Stimulated activated CD8-positive, alpha-beta memory T cell treated with anti-CD3 and anti-CD28 coated beads, Interleukin-2, amount 100 ng/mL, for 48 hours (primary cell): ENCODE measurements at regions not wholly inside any gene's neighbourhood (a gene's known extent, or its start where the extent isn't known, plus 50 kb on each side); places are given as distances from the start of the nearest gene placed in this dataset.

Source experiments
- DNase-seq, 2 donors: peaks; one replicate each; pipeline ENCODE4 v3.0.0-alpha.2; 2020; ENCODE audit warnings: low read depth in 2 of 2

DNA sequence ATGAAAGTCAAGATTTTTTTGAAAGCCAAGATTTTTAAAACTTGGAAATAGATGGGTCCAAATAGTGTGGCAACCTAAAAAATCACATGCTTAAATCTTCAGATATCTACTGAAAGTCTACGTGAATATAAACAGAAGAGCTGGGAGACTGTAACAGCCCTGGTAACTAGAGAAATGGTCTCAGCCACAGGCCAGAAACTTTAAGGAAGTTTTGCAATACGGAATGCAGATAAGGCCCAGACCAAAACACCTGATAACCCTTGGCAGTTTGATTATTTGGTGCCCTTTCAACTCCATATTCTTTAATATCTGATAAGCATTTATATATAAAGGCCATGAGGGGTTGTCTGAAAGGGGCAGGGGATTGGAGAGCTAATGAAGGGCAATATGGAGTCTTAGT is 537.3 kb upstream of the TGFBR2 start:
- no peak for DNase-seq

DNA sequence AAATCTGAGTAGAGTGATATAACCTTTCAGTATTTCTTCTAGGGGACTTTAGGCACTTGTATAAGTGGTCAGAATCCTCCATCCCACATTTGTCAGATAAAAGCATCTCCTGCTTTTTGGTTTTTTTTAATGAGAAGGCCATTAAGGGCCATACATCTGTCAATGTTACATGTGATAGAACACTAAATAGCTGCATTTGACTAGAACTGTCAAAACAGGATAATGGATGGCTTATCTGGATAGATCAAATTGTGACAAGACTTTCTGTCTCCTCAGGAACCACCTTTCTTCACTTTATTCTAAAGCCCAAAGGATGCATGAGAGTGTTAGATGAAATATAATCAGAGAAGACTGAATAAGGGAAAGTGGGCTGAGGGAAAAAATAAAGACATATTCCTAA is 533.4 kb upstream of the TGFBR2 start:
- DNase-seq, result no peak

DNA sequence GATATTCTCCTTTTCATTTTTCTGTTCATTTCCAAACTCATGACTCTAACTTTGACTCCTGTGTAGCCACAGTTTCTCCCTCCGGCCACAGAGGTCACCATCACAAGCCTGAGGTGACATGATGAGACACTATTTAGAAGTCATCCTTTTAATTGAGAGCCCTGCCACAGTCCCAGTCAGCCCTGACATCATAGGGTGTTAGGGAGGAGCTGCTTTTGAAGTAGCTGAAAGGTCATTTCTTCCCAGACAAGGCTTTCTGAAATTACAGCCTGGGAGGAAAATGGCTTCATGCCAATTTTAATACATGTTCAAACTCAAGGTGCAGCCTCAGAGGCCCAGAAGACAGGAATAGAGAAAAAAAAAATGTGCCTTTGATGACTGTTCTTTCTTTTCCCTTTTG is 532.8 kb upstream of the TGFBR2 start:
- peak in 1 of 2 donors; percentile 3 for DNase-seq

DNA sequence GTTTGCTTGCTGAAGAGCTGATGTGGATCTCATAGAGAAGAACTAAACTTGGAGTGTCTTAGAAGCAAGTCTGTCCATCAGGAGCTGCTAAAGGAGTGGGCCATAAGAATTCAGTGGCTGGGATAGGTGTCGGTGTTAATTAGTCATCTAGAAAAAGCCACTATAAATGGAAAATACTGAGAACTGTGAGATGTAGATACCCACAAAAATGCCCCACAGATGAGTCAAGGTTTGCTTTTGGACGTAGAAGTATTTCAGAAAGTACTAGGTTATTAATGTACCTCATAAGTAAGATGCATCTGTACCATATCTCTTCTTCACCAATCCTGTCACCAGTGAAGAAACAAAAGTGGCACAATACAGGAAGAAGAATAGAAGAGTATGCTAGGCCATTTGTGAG is 530.9 kb upstream of the TGFBR2 start:
- no peak for DNase-seq

DNA sequence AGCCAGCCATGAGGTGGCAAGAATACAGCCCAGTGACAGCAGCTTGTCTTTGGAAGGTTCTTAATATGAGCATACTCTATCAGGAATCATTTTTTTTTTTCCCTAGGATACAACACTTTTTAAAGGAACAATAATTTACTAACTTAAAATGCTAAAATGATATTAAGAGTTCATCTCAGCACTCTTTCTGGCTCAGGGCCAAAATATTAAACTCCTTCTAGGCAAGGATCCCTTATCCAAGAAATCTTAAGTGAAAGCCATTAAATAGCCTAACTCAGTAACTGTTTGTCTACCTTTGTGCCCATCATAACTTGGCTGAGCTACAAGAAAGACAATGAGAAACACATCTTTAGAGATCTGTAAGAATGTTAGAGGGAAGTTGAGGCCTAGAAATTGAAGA is 529.5 kb upstream of the TGFBR2 start:
- DNase-seq, result no peak

DNA sequence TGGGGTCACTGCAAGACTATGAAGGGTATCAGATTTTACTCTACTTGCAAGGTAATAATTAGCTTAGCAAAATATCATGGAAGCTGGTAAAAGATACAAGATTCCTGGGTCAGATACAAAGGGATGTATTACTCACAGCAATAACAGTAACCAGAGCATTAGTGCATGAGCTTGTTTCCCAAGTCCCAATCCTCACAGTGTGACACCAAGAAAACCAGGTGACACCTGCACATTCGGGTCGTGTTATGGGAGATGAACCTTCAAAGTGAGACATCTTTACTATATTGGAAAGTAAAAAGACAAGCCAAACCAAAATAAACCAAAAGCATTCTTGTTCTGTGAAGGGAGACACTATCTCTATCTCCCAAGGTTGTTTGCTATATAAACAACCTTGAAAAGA is 528.7 kb upstream of the TGFBR2 start:
- DNase-seq, result no peak

DNA sequence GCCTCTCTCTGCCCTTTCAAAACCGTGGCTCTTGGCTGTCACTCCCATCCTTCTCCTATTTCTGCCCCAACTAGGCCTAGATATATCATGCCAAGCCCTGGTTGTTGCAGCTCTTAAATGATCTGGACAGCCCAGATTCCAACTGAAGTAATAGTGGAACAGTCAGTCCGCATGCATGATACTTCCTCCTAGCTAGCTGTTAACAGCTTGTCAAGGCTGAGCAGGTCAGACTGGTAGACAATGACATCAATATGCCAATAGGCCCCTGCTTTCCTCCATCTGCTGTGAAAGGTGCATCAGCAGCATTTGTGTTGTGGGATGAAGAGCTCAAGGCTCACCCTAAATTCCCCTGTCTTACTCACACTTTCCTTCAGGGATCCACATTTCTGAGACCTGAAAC is 527.7 kb upstream of the TGFBR2 start:
- DNase-seq, result no peak

DNA sequence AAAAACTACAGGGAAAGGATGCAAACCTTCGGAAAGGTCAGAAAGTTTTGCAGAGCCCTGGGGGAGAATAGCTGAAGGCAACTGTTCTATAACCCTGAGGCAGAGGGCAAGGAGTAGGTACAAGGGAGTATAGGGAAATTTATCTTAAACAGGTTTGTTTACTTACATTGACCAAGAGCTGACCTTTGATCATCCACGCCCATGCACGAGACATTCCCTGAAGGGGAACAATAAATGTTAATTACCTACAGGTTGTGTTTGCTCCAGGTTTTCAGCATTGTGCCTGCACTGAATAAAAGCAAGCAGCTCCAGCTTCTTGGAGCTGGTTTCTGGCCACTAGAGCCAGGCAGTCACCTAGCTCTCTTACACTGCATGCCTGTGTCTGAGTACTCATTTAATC is 524.5 kb upstream of the TGFBR2 start:
- DNase-seq, result no peak

DNA sequence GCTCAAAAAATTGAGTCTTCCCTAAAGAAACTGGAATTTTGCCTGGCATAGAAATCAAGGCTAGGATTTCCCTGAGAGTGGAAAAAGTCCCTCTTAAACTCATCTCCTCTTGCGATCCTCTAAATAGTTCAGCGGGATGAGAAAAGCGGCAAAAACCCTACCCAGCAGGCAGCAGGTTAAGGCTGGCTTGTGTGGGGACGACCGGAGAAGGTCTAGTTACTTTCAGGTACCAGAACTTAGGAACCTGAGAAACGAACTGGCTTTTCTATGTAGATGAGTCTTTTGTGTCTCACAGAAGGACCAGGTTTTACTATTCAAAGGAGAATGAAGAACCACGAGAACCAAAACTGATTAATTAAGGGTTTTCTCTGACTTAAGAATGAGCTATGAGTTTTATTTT is 523.7 kb upstream of the TGFBR2 start:
- no peak for DNase-seq

DNA sequence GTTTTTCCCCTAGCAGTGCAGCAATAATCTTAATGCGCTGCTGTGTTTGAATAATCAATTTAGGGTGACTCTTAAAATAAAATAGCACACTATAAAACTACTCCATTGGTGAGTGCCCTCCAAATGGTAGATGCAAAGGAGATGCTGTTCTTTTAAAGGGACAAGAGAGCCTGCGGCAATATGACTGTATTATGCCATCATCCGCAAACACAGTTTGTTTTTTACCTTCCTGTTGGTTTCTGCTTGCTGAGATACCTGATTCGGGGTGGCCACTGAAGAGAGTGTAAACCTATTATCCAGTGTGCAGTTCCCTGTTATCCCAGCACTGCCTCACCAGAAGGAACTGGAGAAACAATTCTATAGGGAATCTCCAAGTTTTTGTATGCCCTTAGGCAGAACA is 523.1 kb upstream of the TGFBR2 start:
- no peak for DNase-seq

DNA sequence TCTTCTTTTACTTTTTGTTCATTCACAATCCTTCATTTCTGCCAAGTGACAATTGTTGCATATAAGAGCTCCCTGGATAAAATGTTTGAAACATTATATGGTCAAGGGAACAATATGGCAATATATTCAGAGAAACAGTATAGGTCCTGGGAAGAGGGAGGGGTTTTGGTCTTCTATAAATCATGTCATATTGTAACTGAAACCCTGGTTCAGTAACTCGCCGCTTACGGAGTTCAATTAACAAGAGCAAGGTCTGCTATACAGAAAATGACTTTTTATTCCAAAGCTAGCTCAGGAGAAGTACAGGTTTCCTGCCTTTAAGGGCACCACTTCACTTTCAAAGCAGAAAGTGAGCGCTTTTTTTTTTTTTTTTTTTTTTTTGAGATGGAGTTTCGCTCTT is 522.1 kb upstream of the TGFBR2 start:
- DNase-seq, result no peak

DNA sequence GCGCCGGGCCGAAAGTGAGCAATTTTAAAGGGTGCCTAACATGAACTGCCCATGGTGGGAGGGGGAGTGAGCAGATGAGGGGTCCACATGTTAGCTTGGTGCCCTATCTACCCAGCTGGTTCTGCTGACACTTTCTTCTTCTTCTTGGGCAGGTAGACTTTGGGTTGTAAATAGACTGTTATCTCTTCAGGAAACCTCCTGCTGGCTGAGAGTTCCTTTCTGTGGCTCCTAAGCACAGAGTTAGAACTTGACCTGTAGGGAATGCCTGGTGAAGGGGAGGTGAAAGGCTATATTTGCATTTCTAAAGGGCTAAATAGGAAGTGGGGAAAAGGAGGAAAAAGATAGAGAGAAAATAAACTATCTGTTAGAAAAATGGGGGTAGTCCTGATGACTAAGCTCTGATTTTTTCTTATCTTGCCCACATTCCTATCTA is 521.4 kb upstream of the TGFBR2 start:
- no peak for DNase-seq

DNA sequence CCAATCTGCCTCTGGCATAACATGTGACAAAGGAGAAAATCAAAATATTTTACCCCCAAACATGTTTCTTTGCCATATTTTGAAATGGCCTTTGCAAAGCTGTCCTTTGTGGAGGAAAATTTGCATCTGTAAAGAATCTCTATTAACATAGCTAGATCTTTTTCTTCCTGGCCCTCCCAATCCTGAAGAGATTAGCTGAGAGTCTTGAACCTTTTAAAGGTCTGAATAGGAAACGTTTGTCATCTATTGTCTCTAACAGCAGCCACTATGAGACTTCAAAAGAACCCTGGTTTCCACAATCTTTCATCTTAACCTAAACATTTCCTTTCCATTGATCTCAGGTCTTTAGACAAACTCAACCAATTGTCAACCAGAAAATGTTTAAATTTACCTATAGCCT is 520.9 kb upstream of the TGFBR2 start:
- no peak for DNase-seq

DNA sequence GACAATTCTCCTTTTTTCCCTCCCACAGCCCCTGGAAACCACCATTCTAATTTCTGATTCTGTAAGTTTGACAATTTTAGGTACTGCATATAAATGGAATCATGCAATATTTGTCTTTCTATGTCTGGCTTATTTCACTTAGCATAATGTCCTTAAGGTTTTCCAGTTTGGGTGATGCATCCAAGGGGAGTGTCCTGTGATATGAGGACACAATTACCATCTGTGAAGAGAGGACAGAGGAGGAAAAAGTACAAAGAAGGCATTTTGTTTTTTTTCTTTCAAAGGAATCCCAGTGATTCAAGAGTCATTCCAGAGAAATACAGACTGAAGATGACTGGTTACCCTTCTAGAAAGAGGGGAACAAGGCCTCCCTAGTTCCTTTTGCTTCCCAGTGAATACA is 514.7 kb upstream of the TGFBR2 start:
- no peak for DNase-seq

DNA sequence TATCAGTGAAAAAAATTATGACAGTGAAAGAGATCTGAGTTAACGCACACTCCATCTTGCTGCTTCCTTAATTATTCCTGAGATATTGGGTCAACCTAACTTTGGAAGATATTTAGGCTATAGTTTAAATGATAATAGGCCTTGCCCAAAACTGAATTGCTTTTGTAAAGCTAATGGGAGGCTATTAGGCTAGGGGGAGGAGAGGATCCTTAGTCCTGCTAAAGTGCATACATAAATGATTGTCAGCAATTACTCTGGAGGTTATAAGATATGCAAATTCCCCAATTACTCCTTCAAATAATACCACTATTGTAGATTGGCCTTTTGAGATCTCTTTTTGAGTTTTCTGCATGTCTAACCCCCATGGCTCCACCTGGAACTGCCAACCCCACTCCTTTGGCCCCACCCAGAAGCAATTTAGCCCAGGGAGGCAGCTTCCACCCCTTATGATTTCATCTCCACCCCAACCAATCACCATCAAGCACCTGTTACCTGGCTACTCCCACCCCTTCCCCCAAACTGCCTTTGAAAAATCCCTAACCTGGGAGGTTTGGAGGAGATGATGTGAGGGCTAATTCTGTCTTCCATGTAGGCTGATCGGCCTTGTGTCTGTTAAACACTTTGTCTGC is 509.3 kb upstream of the TGFBR2 start:
- no peak for DNase-seq

DNA sequence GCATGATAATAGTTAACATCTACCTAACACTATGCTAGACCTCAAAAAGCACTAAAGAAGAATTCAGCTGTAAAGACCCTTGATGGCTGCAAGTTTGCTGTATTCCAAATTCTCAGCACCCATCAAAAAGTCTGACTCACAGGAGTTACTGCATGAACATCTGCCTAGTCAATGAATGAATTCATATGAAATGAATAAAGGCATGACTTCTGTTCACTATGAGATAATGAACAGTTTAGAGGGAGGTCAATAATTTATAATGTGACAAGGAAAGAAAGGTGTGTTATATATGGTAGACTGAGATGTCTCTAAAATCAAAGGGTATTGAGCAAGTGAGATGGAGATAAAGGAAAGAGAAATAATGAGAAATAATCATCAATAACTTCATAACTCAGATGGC is 508.2 kb upstream of the TGFBR2 start:
- DNase-seq, result no peak

DNA sequence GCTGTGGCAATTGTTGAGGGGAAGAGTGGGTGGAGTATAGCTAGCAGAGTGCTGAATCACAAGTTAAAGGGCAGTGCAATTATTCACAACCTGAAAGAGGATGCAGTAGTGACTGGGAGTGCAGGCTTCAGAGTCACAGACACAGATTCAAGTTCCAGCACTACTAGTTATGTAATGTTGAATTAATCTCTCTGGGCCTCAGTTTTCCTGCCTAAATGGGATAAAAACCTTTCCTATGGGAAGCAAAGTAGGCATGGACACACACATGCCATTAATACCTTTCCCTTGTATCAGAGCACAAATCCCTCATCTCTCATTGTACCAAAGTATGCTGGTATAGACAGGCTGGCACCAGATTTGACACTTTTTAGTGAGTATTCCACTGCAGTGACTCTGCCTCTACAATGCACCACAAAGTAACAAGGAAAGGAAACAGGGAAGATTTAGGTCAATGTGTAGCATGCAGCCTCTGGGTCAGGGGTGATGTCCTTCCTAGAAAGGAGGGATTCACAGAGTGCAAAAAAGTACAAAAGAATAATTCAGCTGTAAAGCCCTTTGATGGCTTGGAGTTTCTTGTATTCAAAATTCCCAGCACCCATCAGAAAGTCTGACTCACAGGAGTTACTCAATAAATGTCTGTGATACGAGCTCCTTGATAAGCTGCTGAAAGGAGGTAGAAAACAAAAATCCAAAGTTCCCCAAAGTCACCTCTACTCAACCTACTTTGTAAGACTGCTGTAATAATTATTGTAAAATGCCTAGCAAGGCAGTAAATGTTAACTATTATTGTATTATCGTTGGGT is 507.5 kb upstream of the TGFBR2 start:
- DNase-seq, result no peak

DNA sequence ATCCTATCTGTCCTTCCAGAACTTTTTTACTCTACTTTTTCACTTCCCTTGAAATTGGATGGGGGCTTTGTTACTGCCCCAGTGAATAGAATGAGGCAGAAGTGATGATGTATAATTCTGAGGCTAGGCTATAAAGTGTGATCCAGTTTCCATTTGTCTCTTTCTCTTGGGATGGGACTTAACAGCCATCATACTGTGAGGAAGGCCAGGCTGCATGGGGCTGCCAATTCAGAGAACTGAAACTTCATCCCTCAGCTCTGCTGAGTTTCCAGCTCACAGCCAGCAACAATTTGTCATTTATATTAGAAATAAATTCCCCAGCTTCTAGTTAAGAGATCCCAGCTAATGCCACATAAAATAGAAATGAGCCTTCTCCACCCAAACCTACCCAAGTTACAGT is 504.0 kb upstream of the TGFBR2 start:
- DNase-seq, result no peak

DNA sequence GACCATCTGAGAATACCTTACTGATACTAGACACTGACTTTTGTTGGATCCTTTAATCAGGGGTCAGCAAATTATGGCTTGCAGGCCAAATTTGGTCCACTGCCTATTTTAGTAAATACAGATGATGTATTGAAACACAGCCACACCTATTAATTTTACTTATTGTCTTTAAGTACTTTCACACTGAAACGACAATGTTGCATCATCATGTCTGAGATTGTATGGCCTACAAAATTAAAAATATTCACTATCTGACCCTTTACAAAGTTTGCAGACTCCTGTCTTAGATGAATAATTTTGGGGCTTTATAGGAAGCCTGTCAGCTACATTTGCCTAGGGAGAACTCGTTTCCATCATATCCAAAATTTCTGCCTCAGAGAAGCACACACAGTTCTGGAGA is 503.2 kb upstream of the TGFBR2 start:
- DNase-seq, result no peak

DNA sequence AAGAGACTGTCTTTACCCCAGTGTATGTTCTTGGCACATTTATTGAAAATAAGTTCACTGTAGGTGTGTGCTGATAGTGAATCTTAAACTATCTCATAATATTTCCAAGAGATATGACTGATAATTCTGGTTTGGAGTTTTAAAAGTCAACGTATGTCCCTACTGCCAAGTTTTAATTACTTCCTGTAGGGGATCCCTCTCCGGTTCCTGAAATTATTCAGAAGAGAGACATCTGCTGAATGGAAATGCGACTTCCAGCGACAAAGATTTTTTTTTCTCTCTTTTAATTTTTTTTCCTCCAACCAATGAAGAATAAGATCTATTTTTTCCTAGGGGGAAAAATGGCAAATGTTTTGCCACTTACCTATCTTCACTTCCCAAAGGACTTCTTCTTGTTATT is 498.9 kb upstream of the TGFBR2 start:
- DNase-seq, result no peak

DNA sequence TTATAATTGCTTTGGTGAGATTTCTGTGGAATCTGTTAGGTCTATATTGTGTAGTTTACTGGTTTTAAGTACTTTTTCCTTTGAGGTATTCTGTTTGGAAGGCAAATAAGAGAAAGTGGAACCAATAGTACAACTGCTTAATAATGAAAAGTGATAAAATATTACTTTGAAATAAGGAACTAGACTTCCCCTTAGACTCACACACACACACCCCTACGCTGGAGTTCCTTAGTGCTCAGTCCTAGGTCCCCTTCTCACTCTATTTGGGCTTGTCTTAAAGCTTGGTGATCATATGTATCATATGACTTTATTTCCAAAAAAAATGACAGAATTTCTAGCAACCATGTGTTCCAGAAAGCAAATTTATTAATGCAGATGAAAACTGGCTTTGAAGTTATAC is 494.0 kb upstream of the TGFBR2 start:
- no peak for DNase-seq

DNA sequence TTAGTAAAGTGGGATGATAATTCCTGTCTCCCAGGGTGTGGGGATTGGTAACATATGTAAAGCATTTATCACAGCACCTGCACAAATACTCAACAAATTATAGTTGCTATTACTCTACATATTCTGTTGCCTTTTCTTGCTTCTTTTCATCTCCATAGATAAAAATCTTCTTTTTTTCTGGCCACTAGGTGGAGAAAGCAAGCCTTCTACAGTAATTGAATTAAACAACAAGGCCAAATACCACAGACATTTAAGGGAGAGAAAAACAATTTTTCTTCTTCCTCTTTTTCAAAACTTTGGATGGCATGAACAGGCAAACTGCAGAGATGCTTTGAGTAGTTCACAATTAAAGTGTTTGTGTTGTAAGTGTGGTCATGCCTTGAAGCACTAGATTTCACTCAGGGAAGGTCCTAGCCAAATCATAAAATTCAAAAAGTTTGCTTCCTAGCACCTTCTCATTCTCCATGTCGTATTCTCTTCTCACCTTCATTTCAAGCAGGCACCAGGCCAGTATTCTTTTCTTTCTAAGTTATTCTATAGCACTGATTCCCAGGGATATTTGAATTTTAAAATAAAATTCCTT is 493.4 kb upstream of the TGFBR2 start:
- no peak for DNase-seq

DNA sequence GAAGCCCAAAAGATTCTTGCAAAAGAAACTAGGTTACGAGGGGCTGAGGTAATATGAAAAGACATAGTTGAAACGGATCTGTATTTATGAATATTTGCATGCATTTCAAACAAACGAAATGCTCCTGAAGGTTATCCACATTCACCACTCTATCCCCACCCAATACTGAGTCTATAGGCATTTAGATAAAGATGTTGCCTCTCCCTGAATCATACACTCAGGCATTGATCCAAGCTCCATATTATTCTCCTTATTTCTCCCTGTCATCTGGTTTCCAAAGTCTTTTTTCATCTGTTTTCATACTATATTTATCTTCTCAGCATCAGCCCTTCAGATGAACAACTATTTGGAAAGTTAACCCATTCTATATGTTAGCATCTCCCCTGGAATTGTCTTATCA is 492.5 kb upstream of the TGFBR2 start:
- DNase-seq, result no peak
